ENCODE measurements at regions not wholly inside any gene's neighbourhood (a gene's known extent, or its start where the extent isn't known, plus 50 kb on each side); places are given as distances from the start of the nearest gene placed in this dataset.

DNA sequence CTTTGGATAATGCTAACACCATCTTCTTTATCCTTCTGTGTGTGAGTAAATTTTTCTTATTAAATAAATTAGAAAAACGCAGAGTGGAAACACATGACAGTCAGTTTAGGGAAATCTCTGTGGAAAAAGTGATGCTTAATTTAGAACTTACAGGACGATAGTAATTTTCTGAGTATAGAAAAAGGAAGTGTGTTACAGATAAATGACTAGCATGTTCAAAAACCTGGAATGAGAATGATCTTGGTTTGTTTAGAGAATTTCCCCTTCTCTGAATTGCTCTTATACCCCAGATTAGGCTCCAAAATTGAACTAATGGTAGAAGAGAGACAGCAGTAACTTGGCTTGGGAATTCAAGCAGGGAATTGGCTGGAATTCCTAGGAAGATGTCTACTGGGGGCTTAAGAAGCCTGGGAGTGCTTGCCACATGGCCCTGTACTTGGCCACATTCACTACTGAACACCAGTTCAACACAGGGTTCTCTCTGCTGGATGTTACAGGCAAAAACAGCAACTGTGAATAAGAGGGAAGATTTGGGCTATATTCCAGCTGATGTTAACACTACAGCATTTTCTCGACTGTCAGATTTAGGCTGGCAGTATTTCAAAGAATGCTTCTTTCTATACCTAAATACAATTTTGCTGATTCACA, 1004.2 kb downstream of the TTLL7 start:
- TF ChIP-seq, protein P1, sequence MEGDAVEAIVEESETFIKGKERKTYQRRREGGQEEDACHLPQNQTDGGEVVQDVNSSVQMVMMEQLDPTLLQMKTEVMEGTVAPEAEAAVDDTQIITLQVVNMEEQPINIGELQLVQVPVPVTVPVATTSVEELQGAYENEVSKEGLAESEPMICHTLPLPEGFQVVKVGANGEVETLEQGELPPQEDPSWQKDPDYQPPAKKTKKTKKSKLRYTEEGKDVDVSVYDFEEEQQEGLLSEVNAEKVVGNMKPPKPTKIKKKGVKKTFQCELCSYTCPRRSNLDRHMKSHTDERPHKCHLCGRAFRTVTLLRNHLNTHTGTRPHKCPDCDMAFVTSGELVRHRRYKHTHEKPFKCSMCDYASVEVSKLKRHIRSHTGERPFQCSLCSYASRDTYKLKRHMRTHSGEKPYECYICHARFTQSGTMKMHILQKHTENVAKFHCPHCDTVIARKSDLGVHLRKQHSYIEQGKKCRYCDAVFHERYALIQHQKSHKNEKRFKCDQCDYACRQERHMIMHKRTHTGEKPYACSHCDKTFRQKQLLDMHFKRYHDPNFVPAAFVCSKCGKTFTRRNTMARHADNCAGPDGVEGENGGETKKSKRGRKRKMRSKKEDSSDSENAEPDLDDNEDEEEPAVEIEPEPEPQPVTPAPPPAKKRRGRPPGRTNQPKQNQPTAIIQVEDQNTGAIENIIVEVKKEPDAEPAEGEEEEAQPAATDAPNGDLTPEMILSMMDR (IDR thresholded peaks at IDR 0.05): no peak
- TF ChIP-seq POLR2A (IDR thresholded peaks at IDR 0.05): no peak

All from adrenal gland (tissue), 5 donors.